Pancreas (tissue), 10 donors: ENCODE measurements at regions not wholly inside any gene's neighbourhood (a gene's known extent, or its start where the extent isn't known, plus 50 kb on each side); places are given as distances from the start of the nearest gene placed in this dataset.

Experiments
- ATAC-seq, 4 donors: fragments of 200-7000 bp; cut with Tn5 transposase; one replicate each; pipeline versions ENCODE4 v1.8.0 to v1.9.1; 2020; ENCODE audit warnings: mild to moderate bottlenecking in 4 of 4, moderate library complexity in 4 of 4
- DNase-seq, 6 donors: peaks; one replicate each; pipeline ENCODE4 v3.0.0-alpha.2; 2020
- FAIRE-seq: peaks from 2 replicates; lab custom pipeline; 2012; peaks lifted over from hg19 to GRCh38; lab: Jason Lieb, UNC
- H3K27ac ChIP-seq, 4 donors: fragments of 200-600 bp; sonication (generic); 1 replicate in 3 of 4; 2 replicates in 1 of 4; pipeline versions ENCODE4 v1.5.0 to v1.8.0; 2020
- H3K27me3 ChIP-seq, 4 donors: fragments of 200-600 bp; one replicate each; pipeline ENCODE4 v1.8.0; 2021
- H3K36me3 ChIP-seq, 3 donors: fragments of 200-600 bp; sonication (generic) in 1 of 3; one replicate each; pipeline versions ENCODE4 v1.5.0 to v1.8.0; 2020 to 2021
- H3K4me1 ChIP-seq, 3 donors: fragments of 200-600 bp; one replicate each; pipeline ENCODE4 v1.8.0; 2021
- H3K4me3 ChIP-seq, 4 donors: fragments of 200-600 bp; sonication (generic) in 2 of 4; one replicate each; pipeline versions ENCODE4 v1.5.0 to v1.8.0; 2020 to 2021
- H3K9me3 ChIP-seq, 4 donors: fragments of 200-600 bp; one replicate each; pipeline ENCODE4 v1.8.0; 2021
- CTCF ChIP-seq, 4 donors: fragments of 200-600 bp; sonication (generic) in 3 of 4; IDR thresholded peaks; one replicate each; pipeline versions ENCODE4 v1.5.0 to v1.8.0; 2021; ENCODE audit warnings: antibody characterized with exemption in 4 of 4
- WGBS, 2 donors: extraction: QIAGEN DNeasy Blood & Tissue Kit; methylation state at CpG; one replicate each; pipeline ENCODE4 v1.1.7; 2013; 5-methylcytosine and 5-hydroxymethylcytosine counted together
- intact Hi-C, 3 donors: fragments of 100-400 bp; cut with DNase I; formaldehyde crosslinking; loops; one replicate each; pipeline versions ENCODE4 v1.11.1 to v1.14.2; 2022
- donor health status: healthy with polysubstance abuse.
- donor health status: DM: no; HTN: no; CAD: no; lungs with moderate emphysema.
- donor health status: DM: no; HTN: no; CAD: no.
- donor health status: control.
- donor health status: control.
- donor health status: Bipolar disorder and iron deficiency.
- donor health status: DM: yes; HTN: yes; CAD: no.
- donor health status: DM: no; HTN: no; CAD: no.
- donor health status: DM: no; HTN: no; CAD: no.
- donor health status: DM: yes; HTN: yes; CAD: no.

GRCh38 chr10:6956562-6956961 lies 376.5 kb upstream of the PRKCQ start:
- no peak for DNase-seq
- H3K27ac ChIP-seq = no peak overlapping the region
- no peak for FAIRE-seq
- H3K4me3 ChIP-seq = no peak overlapping the region
- no peak for ATAC-seq
- no peak for TF ChIP-seq CTCF (IDR thresholded peaks at IDR 0.05)
- H3K27me3 ChIP-seq = no peaks in the 10 kb centered on the region
- no peaks in the 10 kb centered on the region for H3K9me3 ChIP-seq
- WGBS, 2 donors = 72 to 79% methylated on average over 3 of the region's 3 CpGs
- intact Hi-C loops = no loop called here
- H3K4me1 ChIP-seq = no peaks in the 10 kb centered on the region
- no peaks in the 10 kb centered on the region for H3K36me3 ChIP-seq

GRCh38 chr10:6953271-6953801 lies 373.3 kb upstream of the PRKCQ start:
- Histone ChIP-seq H3K27ac (no peak overlapping the region), H3K4me3 (no peak overlapping the region), H3K36me3 (no peaks in the 10 kb centered on the region), H3K27me3 (no peaks in the 10 kb centered on the region), H3K9me3 (no peaks in the 10 kb centered on the region), H3K4me1 (no peaks in the 10 kb centered on the region)
- DNase-seq (no peak), FAIRE-seq (no peak), ATAC-seq (no peak)
- no peak for TF ChIP-seq CTCF (IDR thresholded peaks at IDR 0.05)
- intact Hi-C loops = no loop called here
- WGBS, 2 donors = 56 to 69% methylated on average over 6 of the region's 6 CpGs

- Histone ChIP-seq H3K4me1 (no peaks in the 10 kb centered on the region), H3K36me3 (no peaks in the 10 kb centered on the region), H3K27me3 (no peaks in the 10 kb centered on the region), H3K4me3 (no peak overlapping the region), H3K9me3 (no peaks in the 10 kb centered on the region), H3K27ac (no peak overlapping the region)
- FAIRE-seq (no peak), DNase-seq (no peak), ATAC-seq (no peak)
- intact Hi-C loops = no loop called here
- TF ChIP-seq CTCF (IDR thresholded peaks at IDR 0.05) = no peak
- WGBS, 2 donors = 45 to 47% methylated on average over 4 of the region's 4 CpGs
These were observed 371.7 kb upstream of the PRKCQ start for GRCh38 chr10:6951732-6952131.

- Histone ChIP-seq H3K27me3 (no peaks in the 10 kb centered on the region), H3K4me1 (no peaks in the 10 kb centered on the region), H3K4me3 (no peak overlapping the region), H3K27ac (no peak overlapping the region), H3K36me3 (no peaks in the 10 kb centered on the region), H3K9me3 (no peaks in the 10 kb centered on the region)
- DNase-seq = no peak
- no peak for ATAC-seq
- no peak for TF ChIP-seq CTCF (IDR thresholded peaks at IDR 0.05)
- WGBS, 2 donors = 72 to 81% methylated on average over 2 of the region's 2 CpGs
- intact Hi-C loops = no loop called here
- no peak for FAIRE-seq
These were observed 370.1 kb upstream of the PRKCQ start for GRCh38 chr10:6950133-6950532.

GRCh38 chr10:6944436-6944835 lies 364.4 kb upstream of the PRKCQ start:
- no peaks in the 10 kb centered on the region for H3K36me3 ChIP-seq
- intact Hi-C loops = no loop called here
- no peaks in the 10 kb centered on the region for H3K9me3 ChIP-seq
- H3K4me3 ChIP-seq = no peak overlapping the region
- no peak for DNase-seq
- FAIRE-seq = no peak
- no peaks in the 10 kb centered on the region for H3K4me1 ChIP-seq
- TF ChIP-seq CTCF (IDR thresholded peaks at IDR 0.05) = no peak
- 57 to 69% methylated on average over 4 of the region's 4 CpGs for WGBS, 2 donors
- H3K27ac ChIP-seq = no peak overlapping the region
- no peaks in the 10 kb centered on the region for H3K27me3 ChIP-seq
- no peak for ATAC-seq
